ENCODE measurements at regions not wholly inside any gene's neighbourhood (a gene's known extent, or its start where the extent isn't known, plus 50 kb on each side); places are given as distances from the start of the nearest gene placed in this dataset.
"Not testable (repeated sequence)": the region's sequence is repeated elsewhere in the genome, so short reads cannot be mapped to it uniquely, and the experiment has no call there.

DNA sequence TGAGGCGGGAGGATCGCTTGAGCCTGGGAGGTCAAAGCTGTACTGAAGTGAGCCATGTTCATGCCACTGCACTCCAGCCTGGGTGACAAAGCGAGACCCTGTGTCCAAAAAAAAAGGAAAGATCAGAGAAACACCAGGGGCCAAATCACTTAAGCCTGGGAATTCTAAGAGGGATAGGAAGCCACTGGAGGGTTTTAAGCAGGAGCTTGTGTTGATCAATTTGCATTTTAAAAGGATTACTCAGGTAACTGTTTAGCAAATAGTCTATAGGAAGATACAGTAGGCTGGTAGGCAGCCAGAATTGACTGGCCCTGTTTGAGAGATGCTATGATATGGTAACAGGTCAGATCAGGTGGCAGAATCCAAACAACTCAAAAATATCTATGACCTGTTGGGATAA is 162.7 kb downstream of the SPTSSA start:
- TF ChIP-seq, protein P1, sequence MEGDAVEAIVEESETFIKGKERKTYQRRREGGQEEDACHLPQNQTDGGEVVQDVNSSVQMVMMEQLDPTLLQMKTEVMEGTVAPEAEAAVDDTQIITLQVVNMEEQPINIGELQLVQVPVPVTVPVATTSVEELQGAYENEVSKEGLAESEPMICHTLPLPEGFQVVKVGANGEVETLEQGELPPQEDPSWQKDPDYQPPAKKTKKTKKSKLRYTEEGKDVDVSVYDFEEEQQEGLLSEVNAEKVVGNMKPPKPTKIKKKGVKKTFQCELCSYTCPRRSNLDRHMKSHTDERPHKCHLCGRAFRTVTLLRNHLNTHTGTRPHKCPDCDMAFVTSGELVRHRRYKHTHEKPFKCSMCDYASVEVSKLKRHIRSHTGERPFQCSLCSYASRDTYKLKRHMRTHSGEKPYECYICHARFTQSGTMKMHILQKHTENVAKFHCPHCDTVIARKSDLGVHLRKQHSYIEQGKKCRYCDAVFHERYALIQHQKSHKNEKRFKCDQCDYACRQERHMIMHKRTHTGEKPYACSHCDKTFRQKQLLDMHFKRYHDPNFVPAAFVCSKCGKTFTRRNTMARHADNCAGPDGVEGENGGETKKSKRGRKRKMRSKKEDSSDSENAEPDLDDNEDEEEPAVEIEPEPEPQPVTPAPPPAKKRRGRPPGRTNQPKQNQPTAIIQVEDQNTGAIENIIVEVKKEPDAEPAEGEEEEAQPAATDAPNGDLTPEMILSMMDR (IDR thresholded peaks at IDR 0.05), result no peak
- no peak for TF ChIP-seq POLR2A (IDR thresholded peaks at IDR 0.05)
- Histone ChIP-seq H3K4me3 (no peak overlapping the region), H3K27me3 (no peaks in the 10 kb centered on the region), H3K4me1 (no peaks in the 10 kb centered on the region), H3K36me3 (no peaks in the 10 kb centered on the region), H3K27ac (no peak overlapping the region), H3K9me3 (no peaks in the 10 kb centered on the region)
- no peak for DNase-seq

DNA sequence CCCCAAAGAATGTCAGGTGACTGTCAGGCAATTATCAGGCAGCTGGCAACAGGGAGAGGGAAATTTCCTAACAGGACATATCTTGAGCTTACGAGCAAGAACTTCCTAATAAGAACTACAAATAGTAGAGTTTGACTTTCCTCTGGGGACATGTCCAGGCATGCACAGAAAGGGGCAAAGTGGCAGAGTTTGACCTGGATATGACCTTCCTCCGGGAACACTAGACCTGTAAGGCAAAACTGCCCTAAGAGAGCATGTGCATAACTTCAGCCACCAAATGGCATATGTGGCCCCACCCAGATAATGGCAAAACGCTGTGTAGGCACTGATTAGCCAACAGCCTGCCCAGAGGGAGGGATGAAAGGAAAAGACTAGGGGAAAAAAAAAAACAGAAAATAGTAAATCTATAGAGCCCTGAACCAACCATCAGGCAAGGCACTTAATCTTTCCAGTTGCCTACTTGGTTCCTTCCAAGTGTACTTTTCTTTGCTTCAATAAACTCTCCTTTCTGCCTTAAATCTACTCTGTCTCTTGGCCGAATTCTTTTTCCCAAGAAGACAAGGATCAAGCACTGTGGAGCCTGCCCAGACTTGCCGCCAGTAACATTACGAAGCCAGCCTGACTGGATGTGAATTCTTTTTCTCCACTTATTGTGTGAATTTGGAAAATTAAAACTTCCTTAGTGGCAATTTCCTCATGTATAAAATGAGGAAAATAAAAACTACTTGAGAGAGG is 164.1 kb downstream of the SPTSSA start:
- DNase-seq, result no peak

GRCh38 chr14:34283590-34283989 is 178.4 kb downstream of the SPTSSA start:
- H3K27me3 ChIP-seq, result no peaks in the 10 kb centered on the region
- no peak overlapping the region for H3K4me3 ChIP-seq
- no peaks in the 10 kb centered on the region for H3K4me1 ChIP-seq
- H3K9me3 ChIP-seq, result no peaks in the 10 kb centered on the region
- H3K36me3 ChIP-seq, result no peaks in the 10 kb centered on the region
- TF ChIP-seq, protein P1 (IDR thresholded peaks at IDR 0.05), result no peak
- no peak for DNase-seq
- H3K27ac ChIP-seq, result no peak overlapping the region

More for the DNA sequence above, 164.1 kb downstream of the SPTSSA start:
- no peaks in the 10 kb centered on the region for H3K9me3 ChIP-seq
- H3K36me3 ChIP-seq, result no peaks in the 10 kb centered on the region
- TF ChIP-seq POLR2A (IDR thresholded peaks at IDR 0.05), result no peak
- TF ChIP-seq, protein P1 (IDR thresholded peaks at IDR 0.05), result no peak
- no peak overlapping the region for H3K27ac ChIP-seq
- H3K4me1 ChIP-seq, result no peaks in the 10 kb centered on the region
- H3K4me3 ChIP-seq, result no peak overlapping the region
- no peaks in the 10 kb centered on the region for H3K27me3 ChIP-seq

- H3K4me3 ChIP-seq, result no peak overlapping the region
- no peaks in the 10 kb centered on the region for H3K27me3 ChIP-seq
- H3K4me1 ChIP-seq, result no peaks in the 10 kb centered on the region
- no peak for DNase-seq
- TF ChIP-seq, protein P1 (IDR thresholded peaks at IDR 0.05), result no peak
- no peak for TF ChIP-seq POLR2A (IDR thresholded peaks at IDR 0.05)
- no peaks in the 10 kb centered on the region for H3K9me3 ChIP-seq
- H3K36me3 ChIP-seq, result no peaks in the 10 kb centered on the region
- no peak overlapping the region for H3K27ac ChIP-seq
Observed at GRCh38 chr14:34277191-34277590, 184.8 kb downstream of the SPTSSA start.

DNA sequence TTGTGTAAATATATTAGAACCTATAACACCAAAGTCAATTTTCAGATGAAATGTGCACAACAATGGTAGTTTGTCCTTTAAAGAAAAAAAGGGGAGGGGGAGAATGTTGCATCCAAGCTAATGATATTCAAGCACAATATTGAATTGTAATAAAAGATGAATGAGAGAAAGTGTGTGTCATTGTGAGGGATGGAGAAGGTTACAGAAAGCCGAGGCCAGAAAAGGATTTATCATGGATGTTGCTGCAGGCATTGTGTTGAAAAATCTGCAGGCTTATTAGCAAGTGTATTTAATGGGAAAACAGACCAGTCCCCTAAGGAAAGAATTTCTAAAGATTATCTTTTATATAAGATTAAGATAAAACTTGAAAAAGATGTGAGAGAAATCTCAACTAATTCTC is 186.5 kb downstream of the SPTSSA start:
- TF ChIP-seq, protein P1 (IDR thresholded peaks at IDR 0.05), result no peak
- no peak for TF ChIP-seq POLR2A (IDR thresholded peaks at IDR 0.05)
- Histone ChIP-seq H3K27me3 (no peaks in the 10 kb centered on the region), H3K4me1 (no peaks in the 10 kb centered on the region), H3K4me3 (no peak overlapping the region), H3K27ac (no peak overlapping the region), H3K9me3 (no peaks in the 10 kb centered on the region), H3K36me3 (no peaks in the 10 kb centered on the region)
- no peak for DNase-seq

DNA sequence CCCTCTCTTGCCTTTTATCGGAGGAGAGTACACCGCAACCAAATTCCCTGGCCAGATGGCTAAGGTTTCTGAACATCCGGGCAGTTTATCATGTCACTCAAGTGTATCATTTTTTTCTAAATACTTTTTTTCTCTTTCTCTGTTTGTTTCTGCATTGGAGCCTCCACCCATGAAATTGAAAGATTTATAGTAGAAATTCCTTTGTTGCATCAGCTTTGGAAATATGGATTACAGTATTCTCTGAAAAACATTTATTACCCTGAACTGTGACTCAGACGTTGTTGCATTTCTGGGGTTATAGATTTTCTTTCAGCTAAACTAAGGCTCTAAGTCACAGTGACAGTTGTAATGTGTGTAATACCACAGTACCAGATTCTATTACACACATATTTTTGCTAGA is 187.0 kb downstream of the SPTSSA start:
- Histone ChIP-seq H3K4me3 (no peak overlapping the region), H3K9me3 (no peaks in the 10 kb centered on the region), H3K27me3 (no peaks in the 10 kb centered on the region), H3K4me1 (no peaks in the 10 kb centered on the region), H3K36me3 (no peaks in the 10 kb centered on the region), H3K27ac (no peak overlapping the region)
- TF ChIP-seq, protein P1 (IDR thresholded peaks at IDR 0.05), result no peak
- TF ChIP-seq POLR2A (IDR thresholded peaks at IDR 0.05), result no peak
- DNase-seq, result no peak

GRCh38 chr14:34273716-34274115 is 188.3 kb downstream of the SPTSSA start:
- H3K4me1 ChIP-seq, H3K36me3 ChIP-seq, DNase-seq, H3K9me3 ChIP-seq, H3K27me3 ChIP-seq, H3K4me3 ChIP-seq, H3K27ac ChIP-seq: not testable (repeated sequence)

Data from Peyer's patch (tissue), 4 donors.